GM23338 (cell line): ENCODE measurements at regions not wholly inside any gene's neighbourhood (a gene's known extent, or its start where the extent isn't known, plus 50 kb on each side); places are given as distances from the start of the nearest gene placed in this dataset.

ENCODE experiments used
- ATAC-seq: fragments of 200-7000 bp; cut with Tn5 transposase; 3 replicates; pipeline ENCODE4 v1.9.1; 2020
- DNase-seq: peaks from one replicate; pipeline ENCODE4 v3.0.0-alpha.2; 2015; ENCODE audit warnings: low spot score
- H2AFZ ChIP-seq: fragments of 200-600 bp; sonication (generic); 2 replicates; pipeline ENCODE4 v1.8.0; 2016; ENCODE audit warnings: antibody characterized with exemption, mild to moderate bottlenecking, moderate library complexity
- H3F3A ChIP-seq: fragments of 200-600 bp; sonication (generic); replicated peaks from 2 replicates; pipeline ENCODE4 v1.8.0; 2017; ENCODE audit warnings: antibody characterized with exemption, mixed run types, low read depth
- H3K27ac ChIP-seq: fragments of 200-600 bp; sonication (generic); 2 replicates; pipeline ENCODE4 v1.6.1; 2016; ENCODE audit warnings: low read depth
- H3K27me3 ChIP-seq: fragments of 200-600 bp; sonication (generic); 2 replicates; pipeline ENCODE4 v1.8.0; 2016; ENCODE audit warnings: mild to moderate bottlenecking, mixed run types, moderate library complexity; ENCODE audit not compliant: insufficient read depth
- H3K36me3 ChIP-seq: fragments of 200-600 bp; sonication (generic); 2 replicates; pipeline ENCODE4 v1.8.0; 2016; ENCODE audit warnings: mild to moderate bottlenecking; ENCODE audit not compliant: insufficient read depth
- H3K4me1 ChIP-seq: fragments of 200-600 bp; sonication (generic); 2 replicates; pipeline ENCODE4 v1.8.0; 2016; ENCODE audit warnings: mild to moderate bottlenecking, moderate library complexity; ENCODE audit not compliant: insufficient read depth
- H3K4me2 ChIP-seq: fragments of 200-600 bp; sonication (generic); 2 replicates; pipeline ENCODE4 v1.7.1; 2017; ENCODE audit warnings: mixed run types
- H3K4me3 ChIP-seq: fragments of 200-600 bp; sonication (generic); 2 replicates; pipeline ENCODE4 v1.6.1; 2016; ENCODE audit warnings: mixed run types
- H3K79me2 ChIP-seq: fragments of 200-600 bp; sonication (generic); replicated peaks from 2 replicates; pipeline ENCODE4 v1.8.0; 2017; ENCODE audit warnings: mild to moderate bottlenecking; ENCODE audit not compliant: insufficient read depth
- H3K9me2 ChIP-seq: fragments of 200-600 bp; sonication (generic); 2 replicates; pipeline ENCODE4 v1.8.0; 2017; ENCODE audit not compliant: insufficient read depth
- H4K20me1 ChIP-seq: fragments of 200-600 bp; sonication (generic); replicated peaks from 2 replicates; pipeline ENCODE4 v1.8.0; 2017; ENCODE audit warnings: mild to moderate bottlenecking; ENCODE audit not compliant: insufficient read depth
- H3K27ac Mint-ChIP-seq: 2 replicates; pipeline ENCODE4 v1.8.0; 2020; ENCODE audit warnings: inconsistent platforms, mild to moderate bottlenecking, moderate library complexity, mixed read lengths
- H3K27me3 Mint-ChIP-seq: 3 replicates; pipeline ENCODE4 v1.8.0; 2022; ENCODE audit warnings: low read depth, mild to moderate bottlenecking, moderate library complexity, mixed read lengths, inconsistent platforms; ENCODE audit not compliant: insufficient read depth, poor library complexity
- H3K36me3 Mint-ChIP-seq: 3 replicates; pipeline ENCODE4 v1.8.0; 2021; ENCODE audit warnings: low read depth, mild to moderate bottlenecking, inconsistent platforms, moderate library complexity, mixed read lengths
- H3K4me1 Mint-ChIP-seq: 3 replicates; pipeline ENCODE4 v1.8.0; 2020; ENCODE audit warnings: mild to moderate bottlenecking, inconsistent platforms, mixed read lengths
- H3K4me3 Mint-ChIP-seq: 3 replicates; pipeline ENCODE4 v1.8.0; 2021; ENCODE audit warnings: moderate library complexity, mild to moderate bottlenecking, inconsistent platforms, mixed read lengths
- H3K9me3 Mint-ChIP-seq: 3 replicates; pipeline ENCODE4 v1.8.0; 2020; ENCODE audit warnings: moderate library complexity, mild to moderate bottlenecking, inconsistent platforms, mixed read lengths
- EZH2 ChIP-seq: fragments of 200-600 bp; sonication (generic); IDR thresholded peaks from one replicate; pipeline ENCODE4 v1.8.0; 2017; ENCODE audit warnings: antibody characterized with exemption, mild to moderate bottlenecking, low read depth; ENCODE audit not compliant: unreplicated experiment
- EZH2phosphoT487 ChIP-seq: fragments of 200-600 bp; sonication (generic); IDR thresholded peaks from one replicate; pipeline ENCODE4 v1.8.1; 2018; ENCODE audit warnings: antibody characterized with exemption; ENCODE audit not compliant: unreplicated experiment
- JUNB ChIP-seq: IDR thresholded peaks from one replicate; pipeline ENCODE4 v1.6.1; 2016; ENCODE audit warnings: antibody characterized with exemption; ENCODE audit not compliant: unreplicated experiment
- NANOG ChIP-seq: IDR thresholded peaks from 2 replicates; pipeline ENCODE4 v1.6.1; 2016; ENCODE audit warnings: antibody characterized with exemption, borderline replicate concordance
- ZNF114 ChIP-seq: fragments of 250-450 bp; sonication (Bioruptor Pico); IDR thresholded peaks from 2 replicates; pipeline ENCODE4 v1.5.0; 2020; ENCODE audit warnings: mild to moderate bottlenecking, moderate library complexity
- ZNF331 ChIP-seq: fragments of 250-450 bp; sonication (Bioruptor Pico); IDR thresholded peaks from 2 replicates; pipeline ENCODE4 v1.5.0; 2020; ENCODE audit warnings: low read depth, mild to moderate bottlenecking, moderate library complexity
- TF ChIP-seq, protein P1 (sequence below), 2 experiments: fragments of 200-600 bp in 1 of 2; sonication (generic) in 1 of 2; conservative IDR thresholded peaks; 2 replicates each; pipeline versions ENCODE4 v1.5.1 to v1.6.1; 2016 to 2017; ENCODE audit warnings: antibody characterized with exemption in 2 of 2, low read depth in 2 of 2, mild to moderate bottlenecking in 2 of 2, moderate library complexity in 1 of 2
- TF ChIP-seq, protein P2 (sequence below): fragments of 250-450 bp; sonication (Bioruptor Pico); IDR thresholded peaks from 2 replicates; pipeline ENCODE4 v1.5.0; 2020; ENCODE audit warnings: mild to moderate bottlenecking, moderate library complexity

- Histone ChIP-seq H3K36me3 (no peaks in the 10 kb centered on the region), H3K4me2 (no peak overlapping the region), H2AFZ (no peak overlapping the region), H3K79me2 (no peaks in the 10 kb centered on the region), H3K4me1 (peaks cover 25% of the 10 kb centered on the region), H4K20me1 (no peaks in the 10 kb centered on the region), H3K27ac (no peak overlapping the region), H3K9me2 (no peaks in the 10 kb centered on the region), H3K27me3 (no peaks in the 10 kb centered on the region), H3K4me3 (no peak overlapping the region), H3F3A (no peaks in the 10 kb centered on the region)
- H3K4me1 Mint-ChIP-seq = peaks cover 32% of the 10 kb centered on the region
- TF ChIP-seq EZH2 (no peak), EZH2phosphoT487 (no peak), ZNF331 (CRISPR knock-in tag) (no peak), JUNB (no peak), NANOG (no peak), ZNF114 (CRISPR knock-in tag) (no peak)
- TF ChIP-seq, protein P1, sequence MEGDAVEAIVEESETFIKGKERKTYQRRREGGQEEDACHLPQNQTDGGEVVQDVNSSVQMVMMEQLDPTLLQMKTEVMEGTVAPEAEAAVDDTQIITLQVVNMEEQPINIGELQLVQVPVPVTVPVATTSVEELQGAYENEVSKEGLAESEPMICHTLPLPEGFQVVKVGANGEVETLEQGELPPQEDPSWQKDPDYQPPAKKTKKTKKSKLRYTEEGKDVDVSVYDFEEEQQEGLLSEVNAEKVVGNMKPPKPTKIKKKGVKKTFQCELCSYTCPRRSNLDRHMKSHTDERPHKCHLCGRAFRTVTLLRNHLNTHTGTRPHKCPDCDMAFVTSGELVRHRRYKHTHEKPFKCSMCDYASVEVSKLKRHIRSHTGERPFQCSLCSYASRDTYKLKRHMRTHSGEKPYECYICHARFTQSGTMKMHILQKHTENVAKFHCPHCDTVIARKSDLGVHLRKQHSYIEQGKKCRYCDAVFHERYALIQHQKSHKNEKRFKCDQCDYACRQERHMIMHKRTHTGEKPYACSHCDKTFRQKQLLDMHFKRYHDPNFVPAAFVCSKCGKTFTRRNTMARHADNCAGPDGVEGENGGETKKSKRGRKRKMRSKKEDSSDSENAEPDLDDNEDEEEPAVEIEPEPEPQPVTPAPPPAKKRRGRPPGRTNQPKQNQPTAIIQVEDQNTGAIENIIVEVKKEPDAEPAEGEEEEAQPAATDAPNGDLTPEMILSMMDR (conservative IDR thresholded peaks at IDR 0.05; ENCODE audit: low read depth in 2 of 2) = peak; percentile 89 to 99
- TF ChIP-seq, protein P2, sequence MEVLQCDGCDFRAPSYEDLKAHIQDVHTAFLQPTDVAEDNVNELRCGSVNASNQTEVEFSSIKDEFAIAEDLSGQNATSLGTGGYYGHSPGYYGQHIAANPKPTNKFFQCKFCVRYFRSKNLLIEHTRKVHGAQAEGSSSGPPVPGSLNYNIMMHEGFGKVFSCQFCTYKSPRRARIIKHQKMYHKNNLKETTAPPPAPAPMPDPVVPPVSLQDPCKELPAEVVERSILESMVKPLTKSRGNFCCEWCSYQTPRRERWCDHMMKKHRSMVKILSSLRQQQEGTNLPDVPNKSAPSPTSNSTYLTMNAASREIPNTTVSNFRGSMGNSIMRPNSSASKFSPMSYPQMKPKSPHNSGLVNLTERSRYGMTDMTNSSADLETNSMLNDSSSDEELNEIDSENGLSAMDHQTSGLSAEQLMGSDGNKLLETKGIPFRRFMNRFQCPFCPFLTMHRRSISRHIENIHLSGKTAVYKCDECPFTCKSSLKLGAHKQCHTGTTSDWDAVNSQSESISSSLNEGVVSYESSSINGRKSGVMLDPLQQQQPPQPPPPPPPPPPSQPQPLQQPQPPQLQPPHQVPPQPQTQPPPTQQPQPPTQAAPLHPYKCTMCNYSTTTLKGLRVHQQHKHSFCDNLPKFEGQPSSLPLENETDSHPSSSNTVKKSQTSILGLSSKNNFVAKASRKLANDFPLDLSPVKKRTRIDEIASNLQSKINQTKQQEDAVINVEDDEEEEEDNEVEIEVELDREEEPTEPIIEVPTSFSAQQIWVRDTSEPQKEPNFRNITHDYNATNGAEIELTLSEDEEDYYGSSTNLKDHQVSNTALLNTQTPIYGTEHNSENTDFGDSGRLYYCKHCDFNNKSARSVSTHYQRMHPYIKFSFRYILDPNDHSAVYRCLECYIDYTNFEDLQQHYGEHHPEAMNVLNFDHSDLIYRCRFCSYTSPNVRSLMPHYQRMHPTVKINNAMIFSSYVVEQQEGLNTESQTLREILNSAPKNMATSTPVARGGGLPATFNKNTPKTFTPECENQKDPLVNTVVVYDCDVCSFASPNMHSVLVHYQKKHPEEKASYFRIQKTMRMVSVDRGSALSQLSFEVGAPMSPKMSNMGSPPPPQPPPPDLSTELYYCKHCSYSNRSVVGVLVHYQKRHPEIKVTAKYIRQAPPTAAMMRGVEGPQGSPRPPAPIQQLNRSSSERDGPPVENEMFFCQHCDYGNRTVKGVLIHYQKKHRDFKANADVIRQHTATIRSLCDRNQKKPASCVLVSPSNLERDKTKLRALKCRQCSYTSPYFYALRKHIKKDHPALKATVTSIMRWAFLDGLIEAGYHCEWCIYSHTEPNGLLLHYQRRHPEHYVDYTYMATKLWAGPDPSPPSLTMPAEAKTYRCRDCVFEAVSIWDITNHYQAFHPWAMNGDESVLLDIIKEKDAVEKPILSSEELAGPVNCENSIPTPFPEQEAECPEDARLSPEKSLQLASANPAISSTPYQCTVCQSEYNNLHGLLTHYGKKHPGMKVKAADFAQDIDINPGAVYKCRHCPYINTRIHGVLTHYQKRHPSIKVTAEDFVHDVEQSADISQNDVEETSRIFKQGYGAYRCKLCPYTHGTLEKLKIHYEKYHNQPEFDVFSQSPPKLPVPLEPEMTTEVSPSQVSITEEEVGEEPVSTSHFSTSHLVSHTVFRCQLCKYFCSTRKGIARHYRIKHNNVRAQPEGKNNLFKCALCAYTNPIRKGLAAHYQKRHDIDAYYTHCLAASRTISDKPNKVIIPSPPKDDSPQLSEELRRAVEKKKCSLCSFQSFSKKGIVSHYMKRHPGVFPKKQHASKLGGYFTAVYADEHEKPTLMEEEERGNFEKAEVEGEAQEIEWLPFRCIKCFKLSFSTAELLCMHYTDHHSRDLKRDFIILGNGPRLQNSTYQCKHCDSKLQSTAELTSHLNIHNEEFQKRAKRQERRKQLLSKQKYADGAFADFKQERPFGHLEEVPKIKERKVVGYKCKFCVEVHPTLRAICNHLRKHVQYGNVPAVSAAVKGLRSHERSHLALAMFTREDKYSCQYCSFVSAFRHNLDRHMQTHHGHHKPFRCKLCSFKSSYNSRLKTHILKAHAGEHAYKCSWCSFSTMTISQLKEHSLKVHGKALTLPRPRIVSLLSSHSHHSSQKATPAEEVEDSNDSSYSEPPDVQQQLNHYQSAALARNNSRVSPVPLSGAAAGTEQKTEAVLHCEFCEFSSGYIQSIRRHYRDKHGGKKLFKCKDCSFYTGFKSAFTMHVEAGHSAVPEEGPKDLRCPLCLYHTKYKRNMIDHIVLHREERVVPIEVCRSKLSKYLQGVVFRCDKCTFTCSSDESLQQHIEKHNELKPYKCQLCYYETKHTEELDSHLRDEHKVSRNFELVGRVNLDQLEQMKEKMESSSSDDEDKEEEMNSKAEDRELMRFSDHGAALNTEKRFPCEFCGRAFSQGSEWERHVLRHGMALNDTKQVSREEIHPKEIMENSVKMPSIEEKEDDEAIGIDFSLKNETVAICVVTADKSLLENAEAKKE = no peak
- H3K4me3 Mint-ChIP-seq = no peak overlapping the region
- DNase-seq (peak; percentile 81), ATAC-seq (peak; percentile 88)
- no peak overlapping the region for H3K27ac Mint-ChIP-seq
- no peaks in the 10 kb centered on the region for H3K9me3 Mint-ChIP-seq
- H3K27me3 Mint-ChIP-seq = no peaks in the 10 kb centered on the region
- no peaks in the 10 kb centered on the region; the same call in 2 of the 3 replicates for H3K36me3 Mint-ChIP-seq
These were observed 123.1 kb downstream of the BTC start for GRCh38 chr4:74671080-74671698.
